Non-pigmented ciliary epithelial cell (primary cell): ENCODE measurements at regions not wholly inside any gene's neighbourhood (a gene's known extent, or its start where the extent isn't known, plus 50 kb on each side); places are given as distances from the start of the nearest gene placed in this dataset.

ENCODE experiments used
- DNase-seq: peaks from one replicate; pipeline ENCODE4 v3.0.0-alpha.2; 2010; ENCODE audit warnings: low read depth

- DNase-seq: no peak
Observed at GRCh38 chr3:36269274-36269673, 111.0 kb upstream of the STAC start.

- DNase-seq: no peak
Observed at GRCh38 chr3:36282766-36283165, 97.5 kb upstream of the STAC start.

- DNase-seq: no peak
Observed at GRCh38 chr3:36295296-36295695, 85.0 kb upstream of the STAC start.

- no peak for DNase-seq
Observed at GRCh38 chr3:36297195-36297594, 83.1 kb upstream of the STAC start.

GRCh38 chr3:36298188-36298587 is 82.1 kb upstream of the STAC start:
- DNase-seq: no peak

GRCh38 chr3:36302158-36302509 is 78.2 kb upstream of the STAC start:
- no peak for DNase-seq

- DNase-seq: no peak
Observed at GRCh38 chr3:36302626-36303025, 77.7 kb upstream of the STAC start.

- DNase-seq: no peak
Observed at GRCh38 chr3:36303286-36303685, 77.0 kb upstream of the STAC start.

- DNase-seq: no peak
Observed at GRCh38 chr3:36305929-36306520, 74.3 kb upstream of the STAC start.

- DNase-seq: no peak
Observed at GRCh38 chr3:36309092-36309491, 71.2 kb upstream of the STAC start.

- no peak for DNase-seq
Observed at GRCh38 chr3:36312351-36312750, 68.0 kb upstream of the STAC start.

GRCh38 chr3:36317915-36318314 is 62.4 kb upstream of the STAC start:
- no peak for DNase-seq

GRCh38 chr3:36318621-36319200 is 61.6 kb upstream of the STAC start:
- no peak for DNase-seq

- DNase-seq: no peak
Observed at GRCh38 chr3:36319680-36320079, 60.6 kb upstream of the STAC start.
